Hematopoietic multipotent progenitor cell treated with erythropoietin and hydrocortisone succinate and interleukin-3 and kit ligand, for 17 days (in vitro differentiated cells): ENCODE measurements at regions not wholly inside any gene's neighbourhood (a gene's known extent, or its start where the extent isn't known, plus 50 kb on each side); places are given as distances from the start of the nearest gene placed in this dataset.

Experiments
- DNase-seq: peaks from one replicate; pipeline ENCODE4 v3.0.0-alpha.2; 2015; ENCODE audit warnings: low spot score

DNA sequence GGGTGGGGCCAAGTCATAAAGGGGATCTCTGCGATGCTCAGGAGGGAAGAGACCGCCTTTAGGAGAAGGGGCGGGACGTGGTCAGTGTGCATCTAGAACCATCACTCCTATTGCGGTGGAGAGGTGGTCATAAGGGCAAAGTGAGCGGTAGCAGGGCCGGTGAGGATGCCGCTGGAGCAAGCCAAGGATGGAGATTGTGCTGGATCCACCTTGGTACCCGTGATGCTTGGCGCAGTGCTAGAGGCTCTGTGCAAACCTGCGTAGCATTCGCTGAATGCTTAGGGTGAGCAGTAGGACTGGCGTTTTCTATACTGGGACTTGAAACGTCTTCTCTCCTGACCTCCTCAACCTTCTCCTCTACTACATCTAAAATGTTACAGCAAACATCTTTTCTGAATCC is 294.2 kb downstream of the FGF9 start:
- no peak for DNase-seq

DNA sequence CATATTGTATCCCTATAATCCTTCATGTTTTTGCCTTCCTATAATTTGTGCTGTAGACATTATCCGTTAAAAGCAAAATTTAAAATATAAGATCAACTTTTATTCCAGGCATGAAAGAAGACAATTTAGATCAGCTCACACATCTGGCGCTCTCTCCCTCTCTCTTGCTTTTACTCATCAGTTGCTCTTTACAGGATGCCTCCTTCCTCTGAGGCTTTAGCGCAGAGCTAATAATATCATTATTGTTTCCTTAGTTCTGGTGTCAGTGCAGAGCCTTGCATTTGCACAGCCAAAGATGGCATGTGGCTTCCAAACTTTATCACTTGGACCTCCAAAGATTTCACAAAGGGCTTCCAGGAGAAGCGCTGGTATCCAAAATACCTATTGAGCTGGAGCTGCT is 295.1 kb downstream of the FGF9 start:
- DNase-seq, result no peak

- no peak for DNase-seq
Measured at GRCh38 chr13:21967871-21968270, 297.0 kb downstream of the FGF9 start.

GRCh38 chr13:21970172-21970571 is 299.3 kb downstream of the FGF9 start:
- no peak for DNase-seq

DNA sequence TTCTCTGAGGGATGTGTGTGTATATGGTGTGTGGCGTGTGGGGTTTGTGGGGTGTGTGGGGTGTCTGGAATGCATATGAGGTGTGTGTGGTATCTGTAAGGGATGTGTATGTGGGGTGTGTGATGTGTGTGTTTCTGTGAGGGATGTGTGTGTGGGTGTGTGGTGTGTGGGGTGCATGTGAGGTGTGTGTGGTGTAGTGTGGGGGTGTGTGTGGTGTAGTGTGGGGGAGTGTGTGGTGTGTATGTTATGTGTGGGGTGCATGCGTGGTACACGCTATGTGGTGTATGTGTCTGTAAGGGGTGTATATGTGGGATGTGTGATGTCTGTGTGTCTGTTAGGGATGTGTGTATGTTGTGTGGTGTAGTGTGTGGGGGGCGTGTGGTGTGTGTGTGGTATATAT is 300.0 kb downstream of the FGF9 start:
- DNase-seq, result no peak

- DNase-seq, result no peak
Measured at GRCh38 chr13:21971662-21972621, 301.1 kb downstream of the FGF9 start.

- DNase-seq, result no peak
Measured at GRCh38 chr13:21973437-21974125, 302.7 kb downstream of the FGF9 start.

DNA sequence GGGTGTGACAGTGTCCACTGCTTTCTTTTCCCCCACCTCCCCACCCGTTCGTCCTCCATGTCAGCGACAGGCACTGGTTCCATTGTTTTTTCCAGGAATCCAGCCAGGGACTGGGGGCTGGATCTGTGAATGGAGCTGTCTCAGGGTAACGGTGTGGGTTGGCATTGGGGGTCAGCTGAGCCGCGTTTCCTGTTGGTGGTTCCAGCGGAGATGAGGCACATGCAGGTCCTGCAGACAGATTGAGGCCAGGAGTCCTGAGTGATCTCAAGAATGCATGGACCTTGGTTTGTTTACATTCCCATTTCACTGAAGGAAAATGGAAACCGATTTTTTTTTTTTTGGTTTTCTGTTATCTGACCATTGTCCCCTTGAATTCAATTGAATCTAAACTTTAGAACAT is 303.9 kb downstream of the FGF9 start:
- DNase-seq, result no peak

GRCh38 chr13:21976159-21976558 is 305.3 kb downstream of the FGF9 start:
- DNase-seq, result no peak

DNA sequence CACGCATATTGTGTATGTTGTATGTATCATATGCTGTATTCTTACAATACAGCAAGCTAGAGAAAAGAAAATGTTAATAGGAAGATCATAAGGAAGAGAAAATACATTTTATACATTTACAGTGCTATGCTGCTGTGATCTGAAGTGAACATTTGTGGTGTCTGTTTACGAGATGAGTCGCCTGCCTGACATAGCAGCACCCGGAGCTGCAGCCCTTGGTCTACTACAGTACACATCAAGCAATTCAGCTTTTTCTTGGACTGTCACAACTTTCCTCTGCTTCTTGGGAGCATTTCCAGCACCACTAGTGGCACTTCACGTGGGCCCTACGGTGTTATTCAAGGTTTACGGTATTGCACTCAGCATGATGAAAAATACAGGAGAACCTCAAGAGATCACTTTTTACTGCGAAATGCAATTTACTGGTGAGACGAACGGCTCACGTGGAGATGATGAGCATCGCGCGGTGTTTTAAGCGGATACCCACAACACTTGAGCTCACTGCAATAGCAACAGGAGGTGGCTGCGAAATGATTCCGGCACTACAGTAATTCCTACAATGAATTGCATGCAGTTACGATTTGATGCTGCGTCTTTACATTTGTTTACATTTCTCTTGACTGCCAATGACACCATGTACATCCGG is 308.4 kb downstream of the FGF9 start:
- no peak for DNase-seq

DNA sequence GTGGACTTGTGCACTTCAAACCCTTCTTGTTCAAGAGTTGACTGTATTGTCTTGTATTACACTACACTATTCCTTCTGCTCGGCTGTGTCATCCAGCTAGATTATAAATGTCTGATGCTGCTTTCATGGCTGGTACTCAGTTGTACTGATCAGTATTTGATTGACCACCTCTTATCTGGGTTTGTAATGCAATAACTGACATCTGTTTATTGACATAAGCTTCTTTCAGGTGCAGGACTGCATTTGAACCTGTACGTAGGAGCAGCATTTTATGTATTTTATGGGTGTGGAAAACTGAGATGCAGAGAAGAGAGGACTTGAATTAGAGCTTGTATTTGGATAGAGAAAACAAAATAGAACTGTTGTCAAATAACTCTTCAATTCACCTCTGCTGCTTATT is 309.2 kb downstream of the FGF9 start:
- no peak for DNase-seq

GRCh38 chr13:21984156-21984555 is 313.3 kb downstream of the FGF9 start:
- DNase-seq, result no peak

DNA sequence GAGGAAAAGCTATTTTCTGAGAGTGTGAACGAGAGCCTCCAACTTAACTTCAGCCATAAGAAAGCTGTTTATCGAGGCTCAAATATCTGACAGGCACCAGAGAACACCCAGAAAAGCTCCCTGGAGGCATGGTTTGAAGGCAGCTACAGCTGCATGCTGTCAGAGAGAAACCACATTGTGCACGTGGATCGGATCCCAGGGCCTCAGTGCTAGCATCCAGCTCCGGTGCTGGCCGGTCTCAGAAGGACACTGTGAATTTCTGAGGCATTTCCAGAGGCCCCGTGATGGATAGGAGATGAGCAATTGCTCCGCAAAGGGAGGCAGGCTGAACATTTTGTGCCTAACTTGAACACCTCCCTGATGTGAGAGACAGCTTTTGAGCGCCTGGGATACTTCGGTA is 315.7 kb downstream of the FGF9 start:
- no peak for DNase-seq

DNA sequence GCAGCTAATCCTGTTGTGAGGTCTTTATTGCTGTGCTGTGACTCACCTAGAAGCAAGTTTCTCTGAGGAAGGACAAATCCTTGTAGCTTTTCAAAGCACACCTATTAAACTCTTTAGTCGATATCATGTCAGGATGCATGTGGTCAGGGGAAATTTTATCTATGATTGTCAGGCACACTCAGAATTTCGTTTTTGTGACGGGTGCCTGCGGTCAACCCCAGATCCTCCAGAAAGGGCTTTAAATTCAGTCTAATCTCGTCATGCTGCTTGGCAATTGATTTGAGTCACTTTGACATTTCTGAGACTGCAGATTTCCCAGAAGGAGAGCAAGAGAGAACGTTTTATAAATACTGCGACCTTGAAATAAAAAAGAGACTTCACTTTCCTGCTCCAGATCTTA is 316.9 kb downstream of the FGF9 start:
- DNase-seq, result no peak

DNA sequence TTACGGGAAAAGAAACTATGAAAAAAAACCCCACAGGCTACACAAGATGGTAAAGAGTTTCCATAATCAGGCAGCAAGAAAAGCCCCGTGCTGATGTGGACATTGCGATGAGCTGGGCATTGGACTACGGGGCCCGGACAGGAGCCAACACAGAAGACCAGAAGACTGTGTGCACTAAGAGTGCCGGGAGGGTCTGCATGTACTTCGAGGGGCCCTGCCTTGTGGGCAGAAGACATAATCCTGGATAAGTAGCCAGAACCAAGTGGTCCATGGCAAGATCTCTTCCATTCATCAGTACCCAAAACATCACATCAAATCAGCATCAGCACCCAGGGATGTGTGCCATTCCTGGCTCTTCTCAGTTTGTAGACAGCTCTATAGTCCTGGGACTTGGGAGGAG is 317.8 kb downstream of the FGF9 start:
- no peak for DNase-seq

GRCh38 chr13:21996049-21996448 is 325.2 kb downstream of the FGF9 start:
- DNase-seq, result no peak

- no peak for DNase-seq
Measured at GRCh38 chr13:21997726-21998125, 326.9 kb downstream of the FGF9 start.

- no peak for DNase-seq
Measured at GRCh38 chr13:21998279-21998990, 327.6 kb downstream of the FGF9 start.

DNA sequence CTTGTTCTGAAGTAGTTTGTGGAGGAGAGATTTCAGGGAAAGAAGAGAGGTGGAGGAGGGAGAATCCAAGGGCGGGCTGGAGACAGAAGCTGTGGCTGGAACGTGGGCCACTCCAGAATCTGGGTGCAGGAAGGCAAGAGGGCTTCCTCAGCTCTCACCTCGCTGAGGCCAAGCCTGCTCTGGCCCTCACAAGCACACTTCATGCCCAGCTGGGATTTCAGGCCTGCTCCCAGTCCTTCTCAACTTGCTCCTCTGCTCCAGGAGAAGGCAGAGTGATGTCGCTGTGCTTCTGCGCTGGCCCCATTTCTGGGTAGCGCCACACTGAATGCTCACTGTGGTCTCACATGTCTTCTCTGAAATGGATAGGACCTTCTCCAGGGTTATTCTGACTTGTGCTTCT is 328.8 kb downstream of the FGF9 start:
- DNase-seq, result no peak

- DNase-seq, result no peak
Measured at GRCh38 chr13:22000191-22000590, 329.3 kb downstream of the FGF9 start.

DNA sequence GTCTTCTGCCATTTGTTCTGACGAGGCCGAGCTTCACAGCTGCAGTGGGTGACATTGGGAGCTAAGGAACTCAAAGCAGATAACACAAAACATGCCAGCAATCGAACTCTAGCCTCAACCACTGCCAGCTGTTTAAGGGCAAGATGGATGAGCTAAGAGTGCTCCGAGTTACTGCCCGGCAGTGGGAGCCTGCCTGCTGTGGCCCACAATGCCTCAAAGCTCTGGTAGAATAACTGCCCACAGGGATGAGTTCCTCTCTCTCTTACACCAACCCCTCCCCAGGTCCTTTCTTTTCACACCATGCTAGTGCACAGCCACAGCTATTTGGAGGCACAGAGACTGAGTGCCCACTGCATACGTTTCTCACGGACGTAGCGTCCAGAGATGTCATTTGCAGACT is 330.5 kb downstream of the FGF9 start:
- no peak for DNase-seq

GRCh38 chr13:22002893-22003292 is 332.0 kb downstream of the FGF9 start:
- no peak for DNase-seq
